HL-60 (cell line): ENCODE measurements at regions not wholly inside any gene's neighbourhood (a gene's known extent, or its start where the extent isn't known, plus 50 kb on each side); places are given as distances from the start of the nearest gene placed in this dataset.

ENCODE experiments used
- DNase-seq, 2 experiments: peaks; one replicate each; pipeline ENCODE4 v3.0.0-alpha.2; 2010 to 2020; ENCODE audit warnings: low read depth in 1 of 2, low spot score in 1 of 2
- H3K27ac ChIP-seq: fragments of 250-450 bp; sonication (Bioruptor Pico); replicated peaks from 2 replicates; pipeline ENCODE4 v1.5.1; 2020; ENCODE audit warnings: mild to moderate bottlenecking, moderate library complexity
- H3K27me3 ChIP-seq: fragments of 250-450 bp; sonication (Bioruptor Pico); 2 replicates; pipeline ENCODE4 v1.5.1; 2021; ENCODE audit warnings: mild to moderate bottlenecking, moderate library complexity; ENCODE audit not compliant: insufficient read depth, poor library complexity, severe bottlenecking
- H3K4me3 ChIP-seq: replicated peaks from 2 replicates; pipeline ENCODE4 v1.5.1; 2011; ENCODE audit warnings: mild to moderate bottlenecking, control low read depth, low read length; ENCODE audit not compliant: insufficient read depth
- CTCF ChIP-seq: IDR thresholded peaks from one replicate; pipeline ENCODE4 v1.5.1; 2011; ENCODE audit warnings: low read length, control low read depth, inconsistent platforms; ENCODE audit not compliant: insufficient read depth
- GABPA ChIP-seq: IDR thresholded peaks from 2 replicates; pipeline ENCODE4 v1.6.1; 2012; ENCODE audit warnings: low read depth
- POLR2AphosphoS5 ChIP-seq: IDR thresholded peaks from 2 replicates; pipeline ENCODE4 v1.6.1; 2012; ENCODE audit warnings: low read depth
- REST ChIP-seq: IDR thresholded peaks from 2 replicates; pipeline ENCODE4 v1.6.1; 2012; ENCODE audit warnings: low read depth; ENCODE audit not compliant: insufficient replicate concordance
- SPI1 ChIP-seq: IDR thresholded peaks from 2 replicates; pipeline ENCODE4 v1.6.1; 2012; ENCODE audit warnings: low read depth, mild to moderate bottlenecking, borderline replicate concordance

- Histone ChIP-seq H3K4me3 (no peak overlapping the region), H3K27ac (no peak overlapping the region)
- TF ChIP-seq POLR2AphosphoS5 (no peak), REST (no peak), CTCF (no peak), GABPA (no peak), SPI1 (no peak)
Measured at GRCh38 chr10:128897401-128898129, 569.5 kb upstream of the MGMT start.

GRCh38 chr10:128898133-128898915, 568.7 kb upstream of the MGMT start:
- no peak for TF ChIP-seq CTCF
- no peak for TF ChIP-seq GABPA
- TF ChIP-seq POLR2AphosphoS5, result no peak
- no peak for TF ChIP-seq SPI1
- no peak for TF ChIP-seq REST
- Histone ChIP-seq H3K4me3 (no peak overlapping the region), H3K27me3 (peaks cover 2% of the 10 kb centered on the region), H3K27ac (no peak overlapping the region)
- DNase-seq, result no peak

More at GRCh38 chr10:128897401-128898129, 569.5 kb upstream of the MGMT start:
- peaks cover 2% of the 10 kb centered on the region for H3K27me3 ChIP-seq
- DNase-seq, result no peak

GRCh38 chr10:128898916-128899195, 568.2 kb upstream of the MGMT start:
- no peak for DNase-seq
- Histone ChIP-seq H3K27me3 (peaks cover 2% of the 10 kb centered on the region), H3K4me3 (no peak overlapping the region), H3K27ac (no peak overlapping the region)
- no peak for TF ChIP-seq REST
- no peak for TF ChIP-seq SPI1
- TF ChIP-seq CTCF, result no peak
- TF ChIP-seq POLR2AphosphoS5, result no peak
- TF ChIP-seq GABPA, result no peak
